ENCODE measurements at regions not wholly inside any gene's neighbourhood (a gene's known extent, or its start where the extent isn't known, plus 50 kb on each side); places are given as distances from the start of the nearest gene placed in this dataset.

- no peaks in the 10 kb centered on the region for H3K4me1 ChIP-seq (replicated peaks in 1 of 2; ENCODE audit: control insufficient read depth in 2 of 2, insufficient read depth in 2 of 2, low read length in 2 of 2)
- H3K9ac ChIP-seq (ENCODE audit: insufficient read depth in 1 of 2, low read depth in 2 of 2, low read length in 2 of 2) = no peak overlapping the region
- ATAC-seq = no peak
- H4K20me1 ChIP-seq (replicated peaks; ENCODE audit: control insufficient read depth, insufficient read depth, low read length) = 0 out of 2 replicates have a peak, but pooled peaks cover 3% of the 10 kb centered on the region
- H3K4me2 ChIP-seq (ENCODE audit: insufficient read depth, low read length) = no peak overlapping the region
- CTCF ChIA-PET (ENCODE audit: low intra/inter-chr PET ratio) = no interaction called here
- FAIRE-seq = no peak
- DNase-seq (ENCODE audit: extremely low read depth in 1 of 4, low spot score in 3 of 4) = no peak
- WGBS (ENCODE audit: insufficient coverage, low coverage, missing lambda C conversion rate) = 0% methylated on average over 8 of the region's 8 CpGs
- no peaks in the 10 kb centered on the region for H3K9me1 ChIP-seq (ENCODE audit: control insufficient read depth, insufficient read depth, low read length)
- in situ Hi-C loops (cut with MboI) = no loop called here
- POLR2A ChIA-PET = interaction anchor here (0.6 kb wide), 1 partner anchor 10 kb away, joined by 3 read pairs; no protein-coding TSS in a partner anchor
- TF ChIP-seq ZBTB17 (CRISPR knock-in tag; IDR thresholded peaks at IDR 0.05) (no peak), CBFB (CRISPR knock-in tag; IDR thresholded peaks at IDR 0.05) (no peak), ASH1L (IDR thresholded peaks at IDR 0.05; ENCODE audit: borderline replicate concordance, low read depth, partially characterized antibody) (no peak)
- TF ChIP-seq, protein P1, sequence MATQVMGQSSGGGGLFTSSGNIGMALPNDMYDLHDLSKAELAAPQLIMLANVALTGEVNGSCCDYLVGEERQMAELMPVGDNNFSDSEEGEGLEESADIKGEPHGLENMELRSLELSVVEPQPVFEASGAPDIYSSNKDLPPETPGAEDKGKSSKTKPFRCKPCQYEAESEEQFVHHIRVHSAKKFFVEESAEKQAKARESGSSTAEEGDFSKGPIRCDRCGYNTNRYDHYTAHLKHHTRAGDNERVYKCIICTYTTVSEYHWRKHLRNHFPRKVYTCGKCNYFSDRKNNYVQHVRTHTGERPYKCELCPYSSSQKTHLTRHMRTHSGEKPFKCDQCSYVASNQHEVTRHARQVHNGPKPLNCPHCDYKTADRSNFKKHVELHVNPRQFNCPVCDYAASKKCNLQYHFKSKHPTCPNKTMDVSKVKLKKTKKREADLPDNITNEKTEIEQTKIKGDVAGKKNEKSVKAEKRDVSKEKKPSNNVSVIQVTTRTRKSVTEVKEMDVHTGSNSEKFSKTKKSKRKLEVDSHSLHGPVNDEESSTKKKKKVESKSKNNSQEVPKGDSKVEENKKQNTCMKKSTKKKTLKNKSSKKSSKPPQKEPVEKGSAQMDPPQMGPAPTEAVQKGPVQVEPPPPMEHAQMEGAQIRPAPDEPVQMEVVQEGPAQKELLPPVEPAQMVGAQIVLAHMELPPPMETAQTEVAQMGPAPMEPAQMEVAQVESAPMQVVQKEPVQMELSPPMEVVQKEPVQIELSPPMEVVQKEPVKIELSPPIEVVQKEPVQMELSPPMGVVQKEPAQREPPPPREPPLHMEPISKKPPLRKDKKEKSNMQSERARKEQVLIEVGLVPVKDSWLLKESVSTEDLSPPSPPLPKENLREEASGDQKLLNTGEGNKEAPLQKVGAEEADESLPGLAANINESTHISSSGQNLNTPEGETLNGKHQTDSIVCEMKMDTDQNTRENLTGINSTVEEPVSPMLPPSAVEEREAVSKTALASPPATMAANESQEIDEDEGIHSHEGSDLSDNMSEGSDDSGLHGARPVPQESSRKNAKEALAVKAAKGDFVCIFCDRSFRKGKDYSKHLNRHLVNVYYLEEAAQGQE (IDR thresholded peaks at IDR 0.05; ENCODE audit: borderline replicate concordance) = no peak
- TF ChIP-seq, protein P1 (CRISPR knock-in tag; IDR thresholded peaks at IDR 0.05; ENCODE audit: low read depth) = no peak
- TF ChIP-seq, protein P2, sequence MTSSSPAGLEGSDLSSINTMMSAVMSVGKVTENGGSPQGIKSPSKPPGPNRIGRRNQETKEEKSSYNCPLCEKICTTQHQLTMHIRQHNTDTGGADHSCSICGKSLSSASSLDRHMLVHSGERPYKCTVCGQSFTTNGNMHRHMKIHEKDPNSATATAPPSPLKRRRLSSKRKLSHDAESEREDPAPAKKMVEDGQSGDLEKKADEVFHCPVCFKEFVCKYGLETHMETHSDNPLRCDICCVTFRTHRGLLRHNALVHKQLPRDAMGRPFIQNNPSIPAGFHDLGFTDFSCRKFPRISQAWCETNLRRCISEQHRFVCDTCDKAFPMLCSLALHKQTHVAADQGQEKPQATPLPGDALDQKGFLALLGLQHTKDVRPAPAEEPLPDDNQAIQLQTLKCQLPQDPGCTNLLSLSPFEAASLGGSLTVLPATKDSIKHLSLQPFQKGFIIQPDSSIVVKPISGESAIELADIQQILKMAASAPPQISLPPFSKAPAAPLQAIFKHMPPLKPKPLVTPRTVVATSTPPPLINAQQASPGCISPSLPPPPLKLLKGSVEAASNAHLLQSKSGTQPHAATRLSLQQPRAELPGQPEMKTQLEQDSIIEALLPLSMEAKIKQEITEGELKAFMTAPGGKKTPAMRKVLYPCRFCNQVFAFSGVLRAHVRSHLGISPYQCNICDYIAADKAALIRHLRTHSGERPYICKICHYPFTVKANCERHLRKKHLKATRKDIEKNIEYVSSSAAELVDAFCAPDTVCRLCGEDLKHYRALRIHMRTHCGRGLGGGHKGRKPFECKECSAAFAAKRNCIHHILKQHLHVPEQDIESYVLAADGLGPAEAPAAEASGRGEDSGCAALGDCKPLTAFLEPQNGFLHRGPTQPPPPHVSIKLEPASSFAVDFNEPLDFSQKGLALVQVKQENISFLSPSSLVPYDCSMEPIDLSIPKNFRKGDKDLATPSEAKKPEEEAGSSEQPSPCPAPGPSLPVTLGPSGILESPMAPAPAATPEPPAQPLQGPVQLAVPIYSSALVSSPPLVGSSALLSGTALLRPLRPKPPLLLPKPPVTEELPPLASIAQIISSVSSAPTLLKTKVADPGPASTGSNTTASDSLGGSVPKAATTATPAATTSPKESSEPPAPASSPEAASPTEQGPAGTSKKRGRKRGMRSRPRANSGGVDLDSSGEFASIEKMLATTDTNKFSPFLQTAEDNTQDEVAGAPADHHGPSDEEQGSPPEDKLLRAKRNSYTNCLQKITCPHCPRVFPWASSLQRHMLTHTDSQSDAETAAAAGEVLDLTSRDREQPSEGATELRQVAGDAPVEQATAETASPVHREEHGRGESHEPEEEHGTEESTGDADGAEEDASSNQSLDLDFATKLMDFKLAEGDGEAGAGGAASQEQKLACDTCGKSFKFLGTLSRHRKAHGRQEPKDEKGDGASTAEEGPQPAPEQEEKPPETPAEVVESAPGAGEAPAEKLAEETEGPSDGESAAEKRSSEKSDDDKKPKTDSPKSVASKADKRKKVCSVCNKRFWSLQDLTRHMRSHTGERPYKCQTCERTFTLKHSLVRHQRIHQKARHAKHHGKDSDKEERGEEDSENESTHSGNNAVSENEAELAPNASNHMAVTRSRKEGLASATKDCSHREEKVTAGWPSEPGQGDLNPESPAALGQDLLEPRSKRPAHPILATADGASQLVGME (CRISPR knock-in tag; IDR thresholded peaks at IDR 0.05) = no peak
- no peaks in the 10 kb centered on the region for H3K36me3 ChIP-seq (ENCODE audit: control insufficient read depth, insufficient read depth, low read length)
- H2AFZ ChIP-seq (ENCODE audit: low read depth, low read length) = no peak overlapping the region
- no peaks in the 10 kb centered on the region for H3K79me2 ChIP-seq (ENCODE audit: control insufficient read depth, insufficient read depth, low read length)
- peaks cover 8 to 14% of the 10 kb centered on the region in 2 experiments; a peak in 3 of 5 replicates for H3K27me3 ChIP-seq (ENCODE audit: control insufficient read depth in 2 of 2, insufficient read depth in 2 of 2, low read length in 2 of 2)
- no peak overlapping the region for H3K4me3 ChIP-seq
- H3K27ac ChIP-seq (ENCODE audit: extremely low read depth, low read depth, low read length) = no peak overlapping the region
- intact Hi-C loops (cut with micrococcal nuclease) = no loop called here
- no TSS peak for BruUV-seq (replicated peaks)
- H3K9me3 ChIP-seq (replicated peaks; ENCODE audit: control insufficient read depth, insufficient read depth, low read depth, low read length) = no peaks in the 10 kb centered on the region
Measured at GRCh38 chr20:43383026-43383795, 74.5 kb upstream of the SRSF6 start.
